ACC112 (cell line): ENCODE measurements at regions not wholly inside any gene's neighbourhood (a gene's known extent, or its start where the extent isn't known, plus 50 kb on each side); places are given as distances from the start of the nearest gene placed in this dataset.
A peak's percentile ranks its signal among the peaks of the same experiment; 100 is the strongest.
"Not testable (repeated sequence)": the region's sequence is repeated elsewhere in the genome, so short reads cannot be mapped to it uniquely, and the experiment has no call there.

Source experiments
- H2AFZ ChIP-seq: fragments of 200-600 bp; sonication (generic); one replicate; pipeline ENCODE4 v1.6.0; 2017; ENCODE audit warnings: antibody characterized with exemption, low read length; ENCODE audit not compliant: unreplicated experiment
- H3K27ac ChIP-seq: fragments of 200-600 bp; sonication (generic); 2 replicates; pipeline ENCODE4 v1.5.1; 2014; ENCODE audit warnings: low read depth, mild to moderate bottlenecking, antibody characterized with exemption, low read length, moderate library complexity
- H3K27me3 ChIP-seq: fragments of 200-600 bp; sonication (generic); 2 replicates; pipeline ENCODE4 v1.6.1; 2014; ENCODE audit warnings: mild to moderate bottlenecking, antibody characterized with exemption, low read length, moderate library complexity, mixed read lengths; ENCODE audit not compliant: insufficient read depth
- H3K36me3 ChIP-seq: fragments of 200-600 bp; sonication (generic); 2 replicates; pipeline ENCODE4 v1.6.1; 2016; ENCODE audit warnings: mild to moderate bottlenecking, antibody characterized with exemption, low read length, moderate library complexity, mixed read lengths; ENCODE audit not compliant: insufficient read depth
- H3K4me1 ChIP-seq: fragments of 200-600 bp; sonication (generic); one replicate; pipeline ENCODE4 v1.6.1; 2016; ENCODE audit warnings: low read length, mixed read lengths; ENCODE audit not compliant: insufficient read depth, unreplicated experiment, control insufficient read depth
- H3K4me3 ChIP-seq: fragments of 200-600 bp; sonication (generic); 2 replicates; pipeline ENCODE4 v1.5.1; 2014; ENCODE audit warnings: mild to moderate bottlenecking, low read depth, low read length
- H3K79me2 ChIP-seq: fragments of 200-600 bp; sonication (generic); one replicate; pipeline ENCODE4 v1.6.0; 2016; ENCODE audit warnings: low read length; ENCODE audit not compliant: control insufficient read depth, unreplicated experiment, insufficient read depth

- no peaks in the 10 kb centered on the region for H3K79me2 ChIP-seq
- no peak overlapping the region for H3K4me3 ChIP-seq
- no peaks in the 10 kb centered on the region for H3K27me3 ChIP-seq
- no peak overlapping the region for H3K27ac ChIP-seq
- H3K36me3 ChIP-seq: no peaks in the 10 kb centered on the region
- H2AFZ ChIP-seq: no peak overlapping the region
- peaks cover 7% of the 10 kb centered on the region for H3K4me1 ChIP-seq
Measured at GRCh38 chr7:113289140-113289740, 170.9 kb upstream of the SMIM30 start.

- H3K27ac ChIP-seq: no peak overlapping the region
- H3K4me1 ChIP-seq: peaks cover 15% of the 10 kb centered on the region
- no peak overlapping the region for H3K4me3 ChIP-seq
- H3K79me2 ChIP-seq: no peaks in the 10 kb centered on the region
- H2AFZ ChIP-seq: no peak overlapping the region
- H3K36me3 ChIP-seq: no peaks in the 10 kb centered on the region
- no peaks in the 10 kb centered on the region for H3K27me3 ChIP-seq
Measured at GRCh38 chr7:113285411-113285810, 167.1 kb upstream of the SMIM30 start.

- no peak overlapping the region for H2AFZ ChIP-seq
- no peaks in the 10 kb centered on the region for H3K27me3 ChIP-seq
- peaks cover 18% of the 10 kb centered on the region for H3K4me1 ChIP-seq
- H3K79me2 ChIP-seq: no peaks in the 10 kb centered on the region
- H3K4me3 ChIP-seq: no peak overlapping the region
- H3K27ac ChIP-seq: no peak overlapping the region
- no peaks in the 10 kb centered on the region for H3K36me3 ChIP-seq
Measured at GRCh38 chr7:113283861-113284260, 165.5 kb upstream of the SMIM30 start.

- Histone ChIP-seq H3K36me3 (no peaks in the 10 kb centered on the region), H3K4me1 (peaks cover 20% of the 10 kb centered on the region), H3K27me3 (no peaks in the 10 kb centered on the region), H3K79me2 (no peaks in the 10 kb centered on the region), H2AFZ (no peak overlapping the region), H3K27ac (no peak overlapping the region), H3K4me3 (no peak overlapping the region)
Measured at GRCh38 chr7:113282875-113283274, 164.5 kb upstream of the SMIM30 start.

GRCh38 chr7:113281223-113281622 lies 162.9 kb upstream of the SMIM30 start:
- no peak overlapping the region for H2AFZ ChIP-seq
- H3K36me3 ChIP-seq: no peaks in the 10 kb centered on the region
- H3K4me3 ChIP-seq: no peak overlapping the region
- H3K27me3 ChIP-seq: no peaks in the 10 kb centered on the region
- no peaks in the 10 kb centered on the region for H3K79me2 ChIP-seq
- no peak overlapping the region for H3K27ac ChIP-seq
- H3K4me1 ChIP-seq: peaks cover 20% of the 10 kb centered on the region

GRCh38 chr7:113279256-113279655 lies 160.9 kb upstream of the SMIM30 start:
- Histone ChIP-seq H3K36me3 (no peaks in the 10 kb centered on the region), H3K27me3 (no peaks in the 10 kb centered on the region), H2AFZ (no peak overlapping the region), H3K79me2 (no peaks in the 10 kb centered on the region), H3K4me3 (no peak overlapping the region), H3K27ac (no peak overlapping the region), H3K4me1 (peaks cover 12% of the 10 kb centered on the region)

GRCh38 chr7:113270790-113271189 lies 152.4 kb upstream of the SMIM30 start:
- no peak overlapping the region for H3K4me3 ChIP-seq
- H3K27ac ChIP-seq: no peak overlapping the region
- peaks cover 9% of the 10 kb centered on the region for H3K4me1 ChIP-seq
- no peaks in the 10 kb centered on the region for H3K27me3 ChIP-seq
- no peak overlapping the region for H2AFZ ChIP-seq
- no peaks in the 10 kb centered on the region for H3K36me3 ChIP-seq
- H3K79me2 ChIP-seq: no peaks in the 10 kb centered on the region

- H3K4me3 ChIP-seq, H3K36me3 ChIP-seq, H3K27ac ChIP-seq, H3K4me1 ChIP-seq, H2AFZ ChIP-seq, H3K27me3 ChIP-seq, H3K79me2 ChIP-seq: not testable (repeated sequence)
Measured at GRCh38 chr7:113269592-113269991, 151.2 kb upstream of the SMIM30 start.

- H3K27ac ChIP-seq: no peak overlapping the region
- H3K4me3 ChIP-seq: no peak overlapping the region
- H2AFZ ChIP-seq: no peak overlapping the region
- peaks cover 9% of the 10 kb centered on the region for H3K4me1 ChIP-seq
- no peaks in the 10 kb centered on the region for H3K79me2 ChIP-seq
- H3K27me3 ChIP-seq: no peaks in the 10 kb centered on the region
- no peaks in the 10 kb centered on the region for H3K36me3 ChIP-seq
Measured at GRCh38 chr7:113268757-113269156, 150.4 kb upstream of the SMIM30 start.

GRCh38 chr7:113267885-113268284 lies 149.5 kb upstream of the SMIM30 start:
- H3K36me3 ChIP-seq: no peaks in the 10 kb centered on the region
- H3K4me1 ChIP-seq: peaks cover 9% of the 10 kb centered on the region
- H2AFZ ChIP-seq: no peak overlapping the region
- peak overlapping the region; percentile 90 for H3K27ac ChIP-seq
- peak overlapping the region; percentile 43; the same call in 1 of the 2 replicates for H3K4me3 ChIP-seq
- H3K27me3 ChIP-seq: no peaks in the 10 kb centered on the region
- no peaks in the 10 kb centered on the region for H3K79me2 ChIP-seq

- H3K4me3 ChIP-seq: peak overlapping the region; percentile 43; the same call in 1 of the 2 replicates
- H3K27ac ChIP-seq: peak overlapping the region; percentile 90
- no peaks in the 10 kb centered on the region for H3K27me3 ChIP-seq
- no peaks in the 10 kb centered on the region for H3K79me2 ChIP-seq
- peak overlapping the region; percentile 14 for H2AFZ ChIP-seq
- no peaks in the 10 kb centered on the region for H3K36me3 ChIP-seq
- H3K4me1 ChIP-seq: peaks cover 9% of the 10 kb centered on the region
Measured at GRCh38 chr7:113267271-113267670, 148.9 kb upstream of the SMIM30 start.
